Liver (tissue), 8 donors: ENCODE measurements at regions not wholly inside any gene's neighbourhood (a gene's known extent, or its start where the extent isn't known, plus 50 kb on each side); places are given as distances from the start of the nearest gene placed in this dataset.
"Not testable (repeated sequence)": the region's sequence is repeated elsewhere in the genome, so short reads cannot be mapped to it uniquely, and the experiment has no call there.

Source experiments
- DNase-seq: peaks from one replicate; pipeline ENCODE4 v3.0.0-alpha.2; 2017; ENCODE audit warnings: low spot score
- H3K27ac ChIP-seq, 2 donors: one replicate each; pipeline ENCODE4 v1.7.0; 2013; ENCODE audit warnings: inconsistent platforms in 2 of 2, low read length in 2 of 2, control low read depth in 1 of 2, low read depth in 1 of 2, mild to moderate bottlenecking in 1 of 2
- H3K27me3 ChIP-seq, 4 donors: one replicate each; pipeline versions ENCODE4 v1.6.1 to v1.7.0; 2013; ENCODE audit warnings: low read length in 3 of 4, inconsistent platforms in 1 of 4, mild to moderate bottlenecking in 1 of 4, moderate library complexity in 1 of 4; ENCODE audit not compliant: control insufficient read depth in 4 of 4, insufficient read depth in 4 of 4
- H3K36me3 ChIP-seq, 4 donors: one replicate each; pipeline versions ENCODE4 v1.6.1 to v1.7.0; 2013; ENCODE audit warnings: low read length in 3 of 4, mild to moderate bottlenecking in 3 of 4, low read depth in 1 of 4, moderate library complexity in 1 of 4; ENCODE audit not compliant: control insufficient read depth in 4 of 4, insufficient read depth in 3 of 4
- H3K4me1 ChIP-seq, 4 donors: one replicate each; pipeline versions ENCODE4 v1.6.1 to v1.7.0; 2013; ENCODE audit warnings: low read length in 3 of 4, mild to moderate bottlenecking in 3 of 4, moderate library complexity in 1 of 4; ENCODE audit not compliant: control insufficient read depth in 4 of 4, insufficient read depth in 4 of 4
- H3K4me3 ChIP-seq, 3 donors: one replicate each; pipeline versions ENCODE4 v1.6.1 to v1.7.0; 2013; ENCODE audit warnings: low read length in 3 of 3, control low read depth in 1 of 3, low read depth in 1 of 3, mild to moderate bottlenecking in 1 of 3
- H3K9ac ChIP-seq, 2 donors: one replicate each; pipeline ENCODE4 v1.7.0; 2013; ENCODE audit warnings: low read length in 2 of 2, mild to moderate bottlenecking in 2 of 2, moderate library complexity in 2 of 2, control low read depth in 1 of 2, low read depth in 1 of 2
- H3K9me3 ChIP-seq, 4 donors: one replicate each; pipeline versions ENCODE4 v1.6.1 to v1.7.0; 2013; ENCODE audit warnings: low read length in 3 of 4; ENCODE audit not compliant: control insufficient read depth in 4 of 4
- ATF3 ChIP-seq: IDR thresholded peaks from 2 replicates; pipeline ENCODE4 v1.6.1; 2016; ENCODE audit warnings: antibody characterized with exemption
- CTCF ChIP-seq: fragments of 150-350 bp; IDR thresholded peaks from 2 replicates; pipeline ENCODE4 v1.5.1; 2017; ENCODE audit warnings: improper control_type of control experiment, low read depth, low read length; ENCODE audit not compliant: missing input control
- FOXA1 ChIP-seq: IDR thresholded peaks from 2 replicates; pipeline ENCODE4 v1.6.1; 2016; ENCODE audit warnings: antibody characterized with exemption
- FOXA2 ChIP-seq: IDR thresholded peaks from 2 replicates; pipeline ENCODE4 v1.6.1; 2016; ENCODE audit warnings: antibody characterized with exemption
- GABPA ChIP-seq, 2 donors: IDR thresholded peaks in 1 of 2; conservative IDR thresholded peaks in 1 of 2; 2 replicates each; pipeline ENCODE4 v1.6.1; 2016; ENCODE audit warnings: antibody characterized with exemption in 2 of 2, mild to moderate bottlenecking in 1 of 2, moderate library complexity in 1 of 2
- HNF4A ChIP-seq, 2 donors: conservative IDR thresholded peaks; 2 replicates each; pipeline ENCODE4 v1.6.1; 2016; ENCODE audit warnings: antibody characterized with exemption in 2 of 2, mild to moderate bottlenecking in 2 of 2
- HNF4G ChIP-seq: IDR thresholded peaks from 2 replicates; pipeline ENCODE4 v1.6.1; 2016; ENCODE audit warnings: antibody characterized with exemption
- JUND ChIP-seq, 2 donors: IDR thresholded peaks; 2 replicates each; pipeline ENCODE4 v1.6.1; 2016; ENCODE audit warnings: antibody characterized with exemption in 2 of 2
- MAX ChIP-seq: IDR thresholded peaks from 2 replicates; pipeline ENCODE4 v1.6.1; 2016; ENCODE audit warnings: antibody characterized with exemption
- NR2F2 ChIP-seq: IDR thresholded peaks from 2 replicates; pipeline ENCODE4 v1.6.1; 2016; ENCODE audit warnings: antibody characterized with exemption
- RAD21 ChIP-seq, 2 donors: IDR thresholded peaks; 2 replicates each; pipeline ENCODE4 v1.6.1; 2016; ENCODE audit warnings: antibody characterized with exemption in 2 of 2, mild to moderate bottlenecking in 2 of 2
- RXRA ChIP-seq, 2 donors: IDR thresholded peaks; 2 replicates each; pipeline ENCODE4 v1.6.1; 2017 to 2018; ENCODE audit warnings: antibody characterized with exemption in 2 of 2, mild to moderate bottlenecking in 1 of 2
- TAF1 ChIP-seq: conservative IDR thresholded peaks from 2 replicates; pipeline ENCODE4 v1.6.1; 2016; ENCODE audit warnings: antibody characterized with exemption, mild to moderate bottlenecking
- YY1 ChIP-seq: IDR thresholded peaks from 2 replicates; pipeline ENCODE4 v1.6.1; 2016; ENCODE audit warnings: antibody characterized with exemption, mild to moderate bottlenecking
- ZBTB33 ChIP-seq: IDR thresholded peaks from 2 replicates; pipeline ENCODE4 v1.6.1; 2016; ENCODE audit warnings: antibody characterized with exemption
- WGBS: extraction: QIAGEN DNeasy Blood & Tissue Kit; methylation state at CpG from one replicate; pipeline ENCODE4 v1.1.7; 2013; 5-methylcytosine and 5-hydroxymethylcytosine counted together
- donor health status: healthy.
- donor health status: healthy.
- donor health status: healthy.
- donor health status: healthy.
- donor health status: healthy.

GRCh38 chr9:105124598-105124997 lies 119.9 kb upstream of the SLC44A1 start:
- peak; percentile 39 to 56 for TF ChIP-seq JUND (IDR thresholded peaks at IDR 0.05)
- H3K27me3 ChIP-seq, H3K9ac ChIP-seq, H3K4me1 ChIP-seq, H3K4me3 ChIP-seq, DNase-seq, H3K36me3 ChIP-seq, H3K9me3 ChIP-seq, H3K27ac ChIP-seq: not testable (repeated sequence)
- 86% methylated on average over 5 of the region's 5 CpGs for WGBS

GRCh38 chr9:105126226-105126625 lies 118.2 kb upstream of the SLC44A1 start:
- Histone ChIP-seq H3K36me3 (no peaks in the 10 kb centered on the region), H3K9me3 (no peaks in the 10 kb centered on the region), H3K27me3 (no peaks in the 10 kb centered on the region), H3K4me1 (peaks cover 0 to 1% (median 0%) of the 10 kb centered on the region in 4 donors), H3K27ac (no peak overlapping the region), H3K4me3 (no peak overlapping the region), H3K9ac (no peak overlapping the region)
- no peak for DNase-seq
- WGBS: 99% methylated on average over 1 of the region's 1 CpG
- TF ChIP-seq RXRA (IDR thresholded peaks at IDR 0.05): no peak
- no peak for TF ChIP-seq CTCF
- TF ChIP-seq HNF4G: no peak
- TF ChIP-seq ZBTB33: no peak
- no peak for TF ChIP-seq FOXA2
- no peak for TF ChIP-seq HNF4A (conservative IDR thresholded peaks at IDR 0.05)
- no peak for TF ChIP-seq JUND (IDR thresholded peaks at IDR 0.05)
- no peak for TF ChIP-seq RAD21 (IDR thresholded peaks at IDR 0.05)
- TF ChIP-seq NR2F2: no peak
- no peak for TF ChIP-seq GABPA (IDR thresholded peaks at IDR 0.05 in 1 of 2, conservative IDR thresholded peaks at IDR 0.05 in 1 of 2)
- TF ChIP-seq FOXA1: no peak
- TF ChIP-seq ATF3: no peak
- TF ChIP-seq TAF1: no peak
- TF ChIP-seq YY1: no peak
- no peak for TF ChIP-seq MAX

GRCh38 chr9:105127863-105128220 lies 116.6 kb upstream of the SLC44A1 start:
- TF ChIP-seq GABPA (IDR thresholded peaks at IDR 0.05 in 1 of 2, conservative IDR thresholded peaks at IDR 0.05 in 1 of 2): no peak
- TF ChIP-seq RAD21 (IDR thresholded peaks at IDR 0.05): peak in 1 of 2 donors; percentile 14
- no peak overlapping the region for H3K27ac ChIP-seq

More at GRCh38 chr9:105127863-105128220, 116.6 kb upstream of the SLC44A1 start:
- Histone ChIP-seq H3K36me3 (no peaks in the 10 kb centered on the region), H3K4me1 (peaks cover 0 to 1% (median 0%) of the 10 kb centered on the region in 4 donors), H3K27me3 (no peaks in the 10 kb centered on the region), H3K9me3 (no peaks in the 10 kb centered on the region), H3K9ac (no peak overlapping the region), H3K4me3 (no peak overlapping the region)
- WGBS: 66% methylated on average over 3 of the region's 3 CpGs
- DNase-seq: no peak
